DND-41 (cell line): ENCODE measurements at regions not wholly inside any gene's neighbourhood (a gene's known extent, or its start where the extent isn't known, plus 50 kb on each side); places are given as distances from the start of the nearest gene placed in this dataset.

Experiments
- EZH2 ChIP-seq: IDR thresholded peaks from 3 replicates; pipeline ENCODE4 v1.6.1; 2012; ENCODE audit warnings: borderline replicate concordance, low read depth, mild to moderate bottlenecking, moderate library complexity, low read length, inconsistent platforms; ENCODE audit not compliant: severe bottlenecking
- TF ChIP-seq, protein P1 (sequence below): IDR thresholded peaks from 2 replicates; pipeline ENCODE4 v1.5.1; 2012; ENCODE audit warnings: borderline replicate concordance, low read length, moderate library complexity, mild to moderate bottlenecking; ENCODE audit not compliant: poor library complexity, severe bottlenecking; ENCODE audit errors: extremely low read depth

- TF ChIP-seq, protein P1, sequence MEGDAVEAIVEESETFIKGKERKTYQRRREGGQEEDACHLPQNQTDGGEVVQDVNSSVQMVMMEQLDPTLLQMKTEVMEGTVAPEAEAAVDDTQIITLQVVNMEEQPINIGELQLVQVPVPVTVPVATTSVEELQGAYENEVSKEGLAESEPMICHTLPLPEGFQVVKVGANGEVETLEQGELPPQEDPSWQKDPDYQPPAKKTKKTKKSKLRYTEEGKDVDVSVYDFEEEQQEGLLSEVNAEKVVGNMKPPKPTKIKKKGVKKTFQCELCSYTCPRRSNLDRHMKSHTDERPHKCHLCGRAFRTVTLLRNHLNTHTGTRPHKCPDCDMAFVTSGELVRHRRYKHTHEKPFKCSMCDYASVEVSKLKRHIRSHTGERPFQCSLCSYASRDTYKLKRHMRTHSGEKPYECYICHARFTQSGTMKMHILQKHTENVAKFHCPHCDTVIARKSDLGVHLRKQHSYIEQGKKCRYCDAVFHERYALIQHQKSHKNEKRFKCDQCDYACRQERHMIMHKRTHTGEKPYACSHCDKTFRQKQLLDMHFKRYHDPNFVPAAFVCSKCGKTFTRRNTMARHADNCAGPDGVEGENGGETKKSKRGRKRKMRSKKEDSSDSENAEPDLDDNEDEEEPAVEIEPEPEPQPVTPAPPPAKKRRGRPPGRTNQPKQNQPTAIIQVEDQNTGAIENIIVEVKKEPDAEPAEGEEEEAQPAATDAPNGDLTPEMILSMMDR = no peak
- no peak for TF ChIP-seq EZH2
Observed at GRCh38 chr13:54927538-54927937, 1898.9 kb downstream of the OLFM4 start.
